T-helper 1 cell treated with Interleukin-12 subunit alpha and Interleukin-12 subunit beta and Interleukin-4 antibody, amounts not matched to agents 30 ng/mL and 1 ng/mL, for 36 hours (primary cell): ENCODE measurements at regions not wholly inside any gene's neighbourhood (a gene's known extent, or its start where the extent isn't known, plus 50 kb on each side); places are given as distances from the start of the nearest gene placed in this dataset.

Source experiments
- intact Hi-C: fragments of 100-400 bp; cut with micrococcal nuclease; formaldehyde crosslinking; loops from one replicate; pipeline ENCODE4 v1.15.1; 2024

DNA sequence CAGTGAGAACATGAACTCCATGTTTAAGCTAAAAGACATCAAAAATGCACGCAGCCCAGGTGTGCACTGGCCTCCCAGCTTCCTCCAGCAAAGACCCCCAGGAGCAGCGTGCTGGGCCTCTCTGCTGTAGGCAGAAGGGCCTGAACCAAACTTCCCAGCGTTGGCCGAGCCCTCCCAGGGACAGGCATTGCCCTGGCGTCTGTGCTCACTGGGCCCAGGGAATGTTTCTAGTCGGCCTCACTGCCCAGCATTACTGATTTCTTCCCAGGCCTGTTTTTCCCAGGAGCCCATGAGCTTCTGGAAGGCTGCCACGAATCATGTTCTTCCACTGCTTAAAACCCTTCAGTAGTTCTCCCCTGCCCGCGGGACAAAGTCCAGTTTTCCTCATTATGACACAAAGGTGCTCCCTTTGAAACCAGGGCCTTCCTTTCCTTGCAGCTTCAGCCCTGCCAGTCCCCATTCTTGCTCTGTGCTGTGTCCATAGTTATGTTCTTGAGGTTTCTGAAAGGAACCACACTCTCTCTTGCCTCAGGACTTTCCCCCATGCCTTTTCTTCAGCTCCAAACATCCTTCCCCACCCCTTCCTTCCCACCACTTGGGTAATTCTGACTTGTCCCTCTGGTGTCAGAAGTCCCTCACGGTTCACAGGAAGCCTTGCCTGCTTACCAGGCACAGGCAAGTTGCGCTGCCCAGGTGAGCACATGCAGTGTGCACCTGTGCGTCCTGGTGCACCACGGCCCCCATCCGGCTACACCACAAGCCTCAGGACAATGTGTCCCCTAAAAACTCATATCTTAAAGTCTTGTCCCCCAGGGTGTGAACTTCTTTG, 93.4 kb upstream of the ENPP6 start:
- intact Hi-C loops, result loop anchor here (1.0 to 2.0 kb wide), 2 partner anchors 43 to 110 kb away; no protein-coding TSS in a partner anchor

GRCh38 chr4:184310171-184310567, 92.5 kb upstream of the ENPP6 start:
- intact Hi-C loops, result loop anchor here (1.0 to 2.0 kb wide), 2 partner anchors 42 to 111 kb away; no protein-coding TSS in a partner anchor

- intact Hi-C loops, result loop anchor here (1.0 to 2.0 kb wide), 3 partner anchors 19 to 111 kb away; no protein-coding TSS in a partner anchor
These were observed 91.8 kb upstream of the ENPP6 start for GRCh38 chr4:184309241-184310170.

- intact Hi-C loops, result no loop called here
These were observed 89.3 kb upstream of the ENPP6 start for GRCh38 chr4:184306949-184307348.

DNA sequence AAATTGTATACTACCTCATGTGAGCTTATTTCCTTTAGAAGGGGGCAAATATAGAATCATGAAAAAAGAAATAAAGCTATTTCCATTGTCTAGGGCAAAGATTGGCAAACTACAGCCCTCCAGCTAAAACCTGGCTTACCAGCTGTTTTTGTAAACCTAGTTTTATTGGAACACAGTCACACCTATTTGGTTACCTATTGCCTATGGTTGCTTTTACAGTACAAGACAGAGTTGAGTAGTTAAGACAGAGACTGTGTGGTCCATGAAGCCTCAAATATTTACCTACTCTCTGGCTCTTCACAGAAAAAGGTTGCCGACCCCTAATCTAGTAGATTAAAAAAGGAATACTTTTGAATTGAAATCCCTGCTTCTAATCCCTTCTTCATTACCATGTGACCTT, 88.8 kb upstream of the ENPP6 start:
- intact Hi-C loops, result no loop called here

- intact Hi-C loops, result no loop called here
These were observed 83.1 kb upstream of the ENPP6 start for GRCh38 chr4:184300816-184301215.

DNA sequence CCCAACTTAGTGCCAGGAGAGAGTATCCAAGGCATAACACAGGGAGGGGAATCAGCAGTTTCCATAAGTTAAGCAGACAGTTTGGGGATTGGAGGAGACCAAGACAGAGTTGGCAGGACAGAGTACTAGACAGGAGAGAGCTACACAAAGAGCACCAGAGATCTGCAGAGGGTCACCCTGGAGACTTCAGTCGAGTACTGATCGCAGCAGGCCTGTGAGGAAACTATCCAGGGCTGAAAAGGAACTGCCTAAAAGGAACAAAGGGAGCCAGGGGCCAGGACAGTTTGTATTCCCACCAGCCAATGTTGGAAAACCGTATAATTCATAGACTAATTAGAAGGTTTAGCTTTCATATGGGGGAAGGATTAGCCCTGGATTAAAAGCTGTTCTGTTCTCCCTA, 80.6 kb upstream of the ENPP6 start:
- intact Hi-C loops, result no loop called here

DNA sequence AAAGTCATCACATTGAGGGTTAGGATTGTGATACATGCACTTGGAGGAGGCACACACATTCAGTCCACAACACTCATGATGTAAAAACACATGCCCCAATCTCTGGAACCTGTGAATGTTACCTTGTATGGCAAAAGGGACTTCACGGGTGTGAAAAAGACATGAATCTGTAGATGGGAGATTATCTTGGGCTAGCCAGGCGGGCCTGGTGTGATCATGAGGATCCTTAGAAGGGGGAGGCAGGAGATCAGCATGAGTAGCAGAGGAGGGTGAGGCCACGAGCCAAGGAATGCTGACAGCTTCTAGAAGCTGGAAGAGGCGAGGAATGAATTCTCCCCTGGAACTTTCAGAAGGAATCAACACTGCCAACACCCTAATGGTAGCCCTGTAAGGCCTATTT, 77.5 kb upstream of the ENPP6 start:
- intact Hi-C loops, result no loop called here

- intact Hi-C loops, result no loop called here
These were observed 77.0 kb upstream of the ENPP6 start for GRCh38 chr4:184294606-184295133.

GRCh38 chr4:184293552-184293951, 75.9 kb upstream of the ENPP6 start:
- intact Hi-C loops, result no loop called here

DNA sequence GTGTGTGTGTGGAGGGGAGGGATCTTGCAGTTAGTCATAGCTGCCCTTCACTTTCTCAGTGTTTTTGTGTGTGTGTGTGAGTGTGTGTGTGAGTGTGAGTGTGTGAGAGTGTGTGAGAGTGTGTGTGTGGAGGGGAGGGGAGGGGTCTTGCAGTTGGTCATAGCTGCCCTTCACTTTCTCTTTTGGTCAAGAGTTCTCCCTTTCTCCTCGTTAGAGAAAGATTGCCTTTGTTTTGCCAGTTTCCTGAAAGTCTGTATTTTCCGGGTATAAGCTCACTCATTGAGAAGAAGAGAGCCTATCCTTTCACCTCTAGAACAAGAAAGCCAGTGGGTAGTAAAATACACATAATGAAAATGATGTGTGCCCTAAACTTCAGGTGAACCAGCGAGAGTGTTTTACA, 75.2 kb upstream of the ENPP6 start:
- intact Hi-C loops, result no loop called here

- intact Hi-C loops, result no loop called here
These were observed 74.8 kb upstream of the ENPP6 start for GRCh38 chr4:184292465-184292867.

DNA sequence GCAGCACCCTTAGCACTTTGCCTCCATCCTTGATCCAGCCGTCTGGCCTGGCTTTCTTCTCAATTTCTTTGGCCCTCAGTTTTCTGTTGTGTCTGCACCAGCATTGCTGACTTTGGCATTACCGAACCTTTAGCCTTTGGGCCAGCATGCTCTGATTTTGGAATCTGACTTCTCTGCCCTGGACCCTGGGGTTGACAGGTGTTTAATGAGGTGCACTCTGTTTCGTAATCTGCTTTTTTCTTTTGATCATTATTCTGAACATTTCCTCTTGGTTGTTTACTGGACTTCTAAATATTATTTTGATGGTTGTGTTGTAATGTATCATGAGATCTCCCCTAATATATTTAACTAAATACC, 71.5 kb upstream of the ENPP6 start:
- intact Hi-C loops, result no loop called here

GRCh38 chr4:184288451-184289178, 70.9 kb upstream of the ENPP6 start:
- intact Hi-C loops, result loop anchor here (1.0 kb wide), 1 partner anchor 31 kb away; no protein-coding TSS in a partner anchor

- intact Hi-C loops, result loop anchor here (1.0 kb wide), 1 partner anchor 32 kb away; no protein-coding TSS in a partner anchor
These were observed 70.1 kb upstream of the ENPP6 start for GRCh38 chr4:184287697-184288255.

DNA sequence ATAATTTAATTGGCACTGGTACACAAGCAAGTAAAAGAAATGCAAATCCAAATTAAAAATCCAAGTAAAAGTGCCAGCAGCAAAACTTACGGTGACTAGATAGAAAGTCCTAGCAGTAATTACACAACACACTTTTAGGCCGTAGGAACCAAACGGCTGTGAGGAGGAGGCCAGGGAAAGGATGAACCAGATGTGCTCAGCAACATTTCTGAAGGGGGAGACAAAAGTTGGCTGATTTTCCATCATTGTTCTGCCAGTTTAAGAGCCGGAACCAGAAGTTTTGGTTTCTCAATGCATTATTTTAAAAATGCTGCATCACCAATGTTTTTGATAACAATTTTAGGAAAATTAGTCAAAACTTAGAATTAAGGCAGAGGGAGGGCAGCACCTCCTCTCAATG, 68.7 kb upstream of the ENPP6 start:
- intact Hi-C loops, result no loop called here

GRCh38 chr4:184284742-184285141, 67.1 kb upstream of the ENPP6 start:
- intact Hi-C loops, result loop anchor here (5.0 kb wide), 3 partner anchors 363 to 538 kb away; partner anchors contain the start of genes CASP3, CENPU and PRIMPOL

GRCh38 chr4:184284336-184284690, 66.6 kb upstream of the ENPP6 start:
- intact Hi-C loops, result loop anchor here (5.0 kb wide), 3 partner anchors 363 to 538 kb away; partner anchors contain the start of genes CASP3, CENPU and PRIMPOL

- intact Hi-C loops, result loop anchor here (2.0 to 5.0 kb wide), 5 partner anchors 47 to 539 kb away; partner anchors contain the start of genes CASP3, CENPU and PRIMPOL
These were observed 66.1 kb upstream of the ENPP6 start for GRCh38 chr4:184283659-184284335.
